ENCODE measurements at regions not wholly inside any gene's neighbourhood (a gene's known extent, or its start where the extent isn't known, plus 50 kb on each side); places are given as distances from the start of the nearest gene placed in this dataset.

- WGBS (ENCODE audit: insufficient coverage, insufficient read length), result no CpG with 5 or more reads among the region's 3 CpGs
- Histone ChIP-seq H3K4me3 (ENCODE audit: low read length) (no peak overlapping the region), H3K27ac (ENCODE audit: low read length) (no peak overlapping the region), H3K9me3 (ENCODE audit: control insufficient read depth, insufficient read depth, low read length) (no peaks in the 10 kb centered on the region), H3K36me3 (ENCODE audit: control insufficient read depth, insufficient read depth, low read length) (no peaks in the 10 kb centered on the region), H3K27me3 (ENCODE audit: control insufficient read depth, insufficient read depth, low read length) (no peaks in the 10 kb centered on the region), H3K4me1 (ENCODE audit: control insufficient read depth, insufficient read depth, low read length) (peaks cover 2% of the 10 kb centered on the region; the same call in 1 of the 2 replicates)
- no peak for DNase-seq (ENCODE audit: low read depth, low spot score)
Measured at GRCh38 chr13:59133903-59134302, 1029.8 kb downstream of the DIAPH3 start.

- no peaks in the 10 kb centered on the region for H3K27me3 ChIP-seq (ENCODE audit: control insufficient read depth, insufficient read depth, low read length)
- H3K4me1 ChIP-seq (ENCODE audit: control insufficient read depth, insufficient read depth, low read length), result no peaks in the 10 kb centered on the region
- no peak overlapping the region for H3K27ac ChIP-seq (ENCODE audit: low read length)
- no CpG with 5 or more reads among the region's 1 CpG for WGBS (ENCODE audit: insufficient coverage, insufficient read length)
- no peaks in the 10 kb centered on the region for H3K9me3 ChIP-seq (ENCODE audit: control insufficient read depth, insufficient read depth, low read length)
- DNase-seq (ENCODE audit: low read depth, low spot score), result no peak
- H3K4me3 ChIP-seq (ENCODE audit: low read length), result no peak overlapping the region
- no peaks in the 10 kb centered on the region for H3K36me3 ChIP-seq (ENCODE audit: control insufficient read depth, insufficient read depth, low read length)
Measured at GRCh38 chr13:59144700-59145099, 1019.0 kb downstream of the DIAPH3 start.

GRCh38 chr13:59145381-59145780 is 1018.3 kb downstream of the DIAPH3 start:
- Histone ChIP-seq H3K27me3 (ENCODE audit: control insufficient read depth, insufficient read depth, low read length) (no peaks in the 10 kb centered on the region), H3K4me1 (ENCODE audit: control insufficient read depth, insufficient read depth, low read length) (no peaks in the 10 kb centered on the region), H3K4me3 (ENCODE audit: low read length) (no peak overlapping the region), H3K9me3 (ENCODE audit: control insufficient read depth, insufficient read depth, low read length) (no peaks in the 10 kb centered on the region), H3K36me3 (ENCODE audit: control insufficient read depth, insufficient read depth, low read length) (no peaks in the 10 kb centered on the region), H3K27ac (ENCODE audit: low read length) (no peak overlapping the region)
- WGBS (ENCODE audit: insufficient coverage, insufficient read length), result no CpG with 5 or more reads among the region's 4 CpGs
- DNase-seq (ENCODE audit: low read depth, low spot score), result no peak

GRCh38 chr13:59157181-59157580 is 1006.5 kb downstream of the DIAPH3 start:
- 100% methylated on average over 1 of the region's 3 CpGs for WGBS (ENCODE audit: insufficient coverage, insufficient read length)
- Histone ChIP-seq H3K27me3 (ENCODE audit: control insufficient read depth, insufficient read depth, low read length) (no peaks in the 10 kb centered on the region), H3K4me3 (ENCODE audit: low read length) (no peak overlapping the region), H3K9me3 (ENCODE audit: control insufficient read depth, insufficient read depth, low read length) (no peaks in the 10 kb centered on the region), H3K36me3 (ENCODE audit: control insufficient read depth, insufficient read depth, low read length) (no peaks in the 10 kb centered on the region), H3K27ac (ENCODE audit: low read length) (no peak overlapping the region), H3K4me1 (ENCODE audit: control insufficient read depth, insufficient read depth, low read length) (no peaks in the 10 kb centered on the region)
- DNase-seq (ENCODE audit: low read depth, low spot score), result no peak

- DNase-seq (ENCODE audit: low read depth, low spot score), result no peak
- Histone ChIP-seq H3K36me3 (ENCODE audit: control insufficient read depth, insufficient read depth, low read length) (no peaks in the 10 kb centered on the region), H3K4me1 (ENCODE audit: control insufficient read depth, insufficient read depth, low read length) (no peaks in the 10 kb centered on the region), H3K27ac (ENCODE audit: low read length) (no peak overlapping the region), H3K9me3 (ENCODE audit: control insufficient read depth, insufficient read depth, low read length) (no peaks in the 10 kb centered on the region), H3K4me3 (ENCODE audit: low read length) (no peak overlapping the region), H3K27me3 (ENCODE audit: control insufficient read depth, insufficient read depth, low read length) (no peaks in the 10 kb centered on the region)
Measured at GRCh38 chr13:59166174-59166573, 997.6 kb downstream of the DIAPH3 start.

- no peaks in the 10 kb centered on the region for H3K36me3 ChIP-seq (ENCODE audit: control insufficient read depth, insufficient read depth, low read length)
- no peaks in the 10 kb centered on the region for H3K27me3 ChIP-seq (ENCODE audit: control insufficient read depth, insufficient read depth, low read length)
- H3K4me1 ChIP-seq (ENCODE audit: control insufficient read depth, insufficient read depth, low read length), result no peaks in the 10 kb centered on the region
- WGBS (ENCODE audit: insufficient coverage, insufficient read length), result no CpG with 5 or more reads among the region's 4 CpGs
- DNase-seq (ENCODE audit: low read depth, low spot score), result no peak
- H3K27ac ChIP-seq (ENCODE audit: low read length), result no peak overlapping the region
- H3K4me3 ChIP-seq (ENCODE audit: low read length), result no peak overlapping the region
- no peaks in the 10 kb centered on the region for H3K9me3 ChIP-seq (ENCODE audit: control insufficient read depth, insufficient read depth, low read length)
Measured at GRCh38 chr13:59172076-59172475, 991.7 kb downstream of the DIAPH3 start.

GRCh38 chr13:59176775-59177174 is 987.0 kb downstream of the DIAPH3 start:
- no CpG with 5 or more reads among the region's 3 CpGs for WGBS (ENCODE audit: insufficient coverage, insufficient read length)
- no peak overlapping the region for H3K27ac ChIP-seq (ENCODE audit: low read length)
- no peak overlapping the region for H3K4me3 ChIP-seq (ENCODE audit: low read length)
- H3K27me3 ChIP-seq (ENCODE audit: control insufficient read depth, insufficient read depth, low read length), result no peaks in the 10 kb centered on the region
- H3K9me3 ChIP-seq (ENCODE audit: control insufficient read depth, insufficient read depth, low read length), result no peaks in the 10 kb centered on the region
- H3K4me1 ChIP-seq (ENCODE audit: control insufficient read depth, insufficient read depth, low read length), result no peaks in the 10 kb centered on the region
- no peaks in the 10 kb centered on the region for H3K36me3 ChIP-seq (ENCODE audit: control insufficient read depth, insufficient read depth, low read length)
- no peak for DNase-seq (ENCODE audit: low read depth, low spot score)

GRCh38 chr13:59178344-59178743 is 985.4 kb downstream of the DIAPH3 start:
- WGBS (ENCODE audit: insufficient coverage, insufficient read length), result no CpG with 5 or more reads among the region's 2 CpGs
- no peaks in the 10 kb centered on the region for H3K36me3 ChIP-seq (ENCODE audit: control insufficient read depth, insufficient read depth, low read length)
- DNase-seq (ENCODE audit: low read depth, low spot score), result no peak

GRCh38 chr13:59182241-59182640 is 981.5 kb downstream of the DIAPH3 start:
- no peaks in the 10 kb centered on the region for H3K9me3 ChIP-seq (ENCODE audit: control insufficient read depth, insufficient read depth, low read length)
- WGBS (ENCODE audit: insufficient coverage, insufficient read length), result no CpG with 5 or more reads among the region's 4 CpGs
- no peak overlapping the region for H3K4me3 ChIP-seq (ENCODE audit: low read length)
- DNase-seq (ENCODE audit: low read depth, low spot score), result no peak
- no peaks in the 10 kb centered on the region for H3K4me1 ChIP-seq (ENCODE audit: control insufficient read depth, insufficient read depth, low read length)
- no peak overlapping the region for H3K27ac ChIP-seq (ENCODE audit: low read length)
- H3K27me3 ChIP-seq (ENCODE audit: control insufficient read depth, insufficient read depth, low read length), result no peaks in the 10 kb centered on the region
- H3K36me3 ChIP-seq (ENCODE audit: control insufficient read depth, insufficient read depth, low read length), result no peaks in the 10 kb centered on the region

More at GRCh38 chr13:59178344-59178743, 985.4 kb downstream of the DIAPH3 start:
- no peaks in the 10 kb centered on the region for H3K9me3 ChIP-seq (ENCODE audit: control insufficient read depth, insufficient read depth, low read length)
- H3K27me3 ChIP-seq (ENCODE audit: control insufficient read depth, insufficient read depth, low read length), result no peaks in the 10 kb centered on the region
- no peak overlapping the region for H3K27ac ChIP-seq (ENCODE audit: low read length)
- no peaks in the 10 kb centered on the region for H3K4me1 ChIP-seq (ENCODE audit: control insufficient read depth, insufficient read depth, low read length)
- no peak overlapping the region for H3K4me3 ChIP-seq (ENCODE audit: low read length)

GRCh38 chr13:59197397-59197796 is 966.3 kb downstream of the DIAPH3 start:
- no peak overlapping the region for H3K27ac ChIP-seq (ENCODE audit: low read length)
- H3K4me1 ChIP-seq (ENCODE audit: control insufficient read depth, insufficient read depth, low read length), result no peaks in the 10 kb centered on the region
- H3K4me3 ChIP-seq (ENCODE audit: low read length), result no peak overlapping the region
- H3K36me3 ChIP-seq (ENCODE audit: control insufficient read depth, insufficient read depth, low read length), result no peaks in the 10 kb centered on the region
- no CpG with 5 or more reads among the region's 1 CpG for WGBS (ENCODE audit: insufficient coverage, insufficient read length)
- no peak for DNase-seq (ENCODE audit: low read depth, low spot score)
- no peaks in the 10 kb centered on the region for H3K27me3 ChIP-seq (ENCODE audit: control insufficient read depth, insufficient read depth, low read length)
- no peaks in the 10 kb centered on the region for H3K9me3 ChIP-seq (ENCODE audit: control insufficient read depth, insufficient read depth, low read length)

GRCh38 chr13:59201841-59202240 is 961.9 kb downstream of the DIAPH3 start:
- no peak for DNase-seq (ENCODE audit: low read depth, low spot score)
- no CpG with 5 or more reads among the region's 2 CpGs for WGBS (ENCODE audit: insufficient coverage, insufficient read length)

More at GRCh38 chr13:59201841-59202240, 961.9 kb downstream of the DIAPH3 start:
- Histone ChIP-seq H3K9me3 (ENCODE audit: control insufficient read depth, insufficient read depth, low read length) (no peaks in the 10 kb centered on the region), H3K4me3 (ENCODE audit: low read length) (no peak overlapping the region), H3K36me3 (ENCODE audit: control insufficient read depth, insufficient read depth, low read length) (no peaks in the 10 kb centered on the region), H3K27me3 (ENCODE audit: control insufficient read depth, insufficient read depth, low read length) (no peaks in the 10 kb centered on the region; the same call in 1 of the 2 replicates), H3K4me1 (ENCODE audit: control insufficient read depth, insufficient read depth, low read length) (no peaks in the 10 kb centered on the region), H3K27ac (ENCODE audit: low read length) (no peak overlapping the region)
